ENCODE measurements at regions not wholly inside any gene's neighbourhood (a gene's known extent, or its start where the extent isn't known, plus 50 kb on each side); places are given as distances from the start of the nearest gene placed in this dataset.

GRCh38 chr21:35386491-35387079 is 337.5 kb upstream of the RUNX1 start:
- H3K27ac ChIP-seq (replicated peaks): no peak overlapping the region
- no peak for DNase-seq (ENCODE audit: low read depth in 1 of 2, low spot score in 1 of 2)
- TF ChIP-seq SPI1 (IDR thresholded peaks at IDR 0.05; ENCODE audit: borderline replicate concordance, low read depth): no peak
- no peak for TF ChIP-seq REST (IDR thresholded peaks at IDR 0.05; ENCODE audit: insufficient replicate concordance, low read depth)
- TF ChIP-seq GABPA (IDR thresholded peaks at IDR 0.05; ENCODE audit: low read depth): no peak
- no peak for TF ChIP-seq CTCF (IDR thresholded peaks at IDR 0.05; ENCODE audit: insufficient read depth, low read length)
- no peak for TF ChIP-seq POLR2AphosphoS5 (IDR thresholded peaks at IDR 0.05; ENCODE audit: low read depth)
- no peak overlapping the region for H3K4me3 ChIP-seq (replicated peaks; ENCODE audit: insufficient read depth, low read length)
- H3K27me3 ChIP-seq (ENCODE audit: insufficient read depth, poor library complexity, severe bottlenecking): no peaks in the 10 kb centered on the region

DNA sequence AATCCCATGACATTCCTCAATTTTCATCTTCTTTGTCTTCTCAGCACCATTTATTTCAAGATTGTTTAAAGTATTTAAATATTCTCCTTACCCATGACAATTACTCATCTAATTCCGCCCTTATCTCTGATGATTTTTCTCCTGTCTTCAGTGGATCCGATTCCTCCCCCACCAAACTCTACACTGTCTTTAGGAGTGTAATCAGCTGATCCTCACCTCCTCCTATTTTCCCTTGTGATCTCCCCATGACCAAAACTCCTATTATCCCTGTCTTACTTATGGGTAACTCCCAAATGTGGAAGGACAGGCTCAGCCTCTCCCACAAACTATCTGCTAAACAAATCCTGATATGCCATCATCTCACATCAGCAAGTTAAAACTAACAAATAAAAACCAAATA is 335.3 kb upstream of the RUNX1 start:
- H3K27me3 ChIP-seq (ENCODE audit: insufficient read depth, poor library complexity, severe bottlenecking): no peaks in the 10 kb centered on the region
- no peak for DNase-seq (ENCODE audit: low read depth in 1 of 2, low spot score in 1 of 2)
- H3K4me3 ChIP-seq (replicated peaks; ENCODE audit: insufficient read depth, low read length): no peak overlapping the region
- H3K27ac ChIP-seq (replicated peaks): no peak overlapping the region
- TF ChIP-seq REST (IDR thresholded peaks at IDR 0.05; ENCODE audit: insufficient replicate concordance, low read depth): no peak
- TF ChIP-seq POLR2AphosphoS5 (IDR thresholded peaks at IDR 0.05; ENCODE audit: low read depth): no peak
- TF ChIP-seq SPI1 (IDR thresholded peaks at IDR 0.05; ENCODE audit: borderline replicate concordance, low read depth): no peak
- no peak for TF ChIP-seq CTCF (IDR thresholded peaks at IDR 0.05; ENCODE audit: insufficient read depth, low read length)
- TF ChIP-seq GABPA (IDR thresholded peaks at IDR 0.05; ENCODE audit: low read depth): no peak

- DNase-seq (ENCODE audit: low read depth in 1 of 2, low spot score in 1 of 2): no peak
- H3K4me3 ChIP-seq (replicated peaks; ENCODE audit: insufficient read depth, low read length): no peak overlapping the region
- TF ChIP-seq POLR2AphosphoS5 (IDR thresholded peaks at IDR 0.05; ENCODE audit: low read depth) (no peak), GABPA (IDR thresholded peaks at IDR 0.05; ENCODE audit: low read depth) (no peak), CTCF (IDR thresholded peaks at IDR 0.05; ENCODE audit: insufficient read depth, low read length) (no peak)
- H3K27ac ChIP-seq (replicated peaks): no peak overlapping the region
- no peaks in the 10 kb centered on the region for H3K27me3 ChIP-seq (ENCODE audit: insufficient read depth, poor library complexity, severe bottlenecking)
These were observed 333.6 kb upstream of the RUNX1 start for GRCh38 chr21:35382696-35383095.

GRCh38 chr21:35381743-35382310 is 332.7 kb upstream of the RUNX1 start:
- Histone ChIP-seq H3K4me3 (replicated peaks; ENCODE audit: insufficient read depth, low read length) (no peak overlapping the region), H3K27ac (replicated peaks) (no peak overlapping the region), H3K27me3 (ENCODE audit: insufficient read depth, poor library complexity, severe bottlenecking) (no peaks in the 10 kb centered on the region)
- no peak for TF ChIP-seq CTCF (IDR thresholded peaks at IDR 0.05; ENCODE audit: insufficient read depth, low read length)
- TF ChIP-seq REST (IDR thresholded peaks at IDR 0.05; ENCODE audit: insufficient replicate concordance, low read depth): no peak
- TF ChIP-seq SPI1 (IDR thresholded peaks at IDR 0.05; ENCODE audit: borderline replicate concordance, low read depth): no peak
- TF ChIP-seq POLR2AphosphoS5 (IDR thresholded peaks at IDR 0.05; ENCODE audit: low read depth): no peak
- TF ChIP-seq GABPA (IDR thresholded peaks at IDR 0.05; ENCODE audit: low read depth): no peak
- DNase-seq (ENCODE audit: low read depth in 1 of 2, low spot score in 1 of 2): no peak

All from HL-60 (cell line).